H9 (cell line): ENCODE measurements at regions not wholly inside any gene's neighbourhood (a gene's known extent, or its start where the extent isn't known, plus 50 kb on each side); places are given as distances from the start of the nearest gene placed in this dataset.

Experiments
- DNase-seq: peaks from one replicate; pipeline ENCODE4 v3.0.0-alpha.2; 2017
- H2AFZ ChIP-seq: one replicate; pipeline ENCODE4 v1.6.1; 2013; ENCODE audit warnings: mild to moderate bottlenecking, low read length, control low read depth, moderate library complexity
- H2AK5ac ChIP-seq: 2 replicates; pipeline ENCODE4 v1.6.1; 2013; ENCODE audit warnings: low read length, control low read depth, mixed read lengths; ENCODE audit not compliant: insufficient read length
- H2BK120ac ChIP-seq: one replicate; pipeline ENCODE4 v1.6.1; 2013; ENCODE audit warnings: low read depth, mild to moderate bottlenecking, low read length, control low read depth, inconsistent platforms; ENCODE audit not compliant: poor library complexity, severe bottlenecking
- H2BK12ac ChIP-seq: 2 replicates; pipeline ENCODE4 v1.6.1; 2013; ENCODE audit warnings: low read length, control low read depth, mixed read lengths, low read depth; ENCODE audit not compliant: insufficient read length
- H2BK15ac ChIP-seq: 2 replicates; pipeline ENCODE4 v1.6.1; 2013; ENCODE audit warnings: low read depth, low read length, control low read depth
- H2BK20ac ChIP-seq: one replicate; pipeline ENCODE4 v1.6.1; 2013; ENCODE audit warnings: low read depth, mild to moderate bottlenecking, low read length, control low read depth, inconsistent platforms; ENCODE audit not compliant: poor library complexity, severe bottlenecking
- H2BK5ac ChIP-seq: 2 replicates; pipeline ENCODE4 v1.6.1; 2013; ENCODE audit warnings: low read length, control low read depth, mixed read lengths; ENCODE audit not compliant: insufficient read length
- H3K14ac ChIP-seq: 2 replicates; pipeline ENCODE4 v1.6.1; 2013; ENCODE audit warnings: low read length, control low read depth; ENCODE audit not compliant: insufficient read depth
- H3K18ac ChIP-seq: 2 replicates; pipeline ENCODE4 v1.6.1; 2013; ENCODE audit warnings: low read depth, mild to moderate bottlenecking, mixed read lengths, low read length, control low read depth; ENCODE audit not compliant: insufficient read length
- H3K23ac ChIP-seq: 2 replicates; pipeline ENCODE4 v1.6.1; 2013; ENCODE audit warnings: low read length, control low read depth, mixed read lengths, low read depth; ENCODE audit not compliant: insufficient read length
- H3K23me2 ChIP-seq: 2 replicates; pipeline ENCODE4 v1.6.1; 2013; ENCODE audit warnings: low read depth, mild to moderate bottlenecking, mixed read lengths, low read length, control low read depth; ENCODE audit not compliant: insufficient read length, poor library complexity, severe bottlenecking
- H3K27ac ChIP-seq: 2 replicates; pipeline ENCODE4 v1.5.1; 2013; ENCODE audit warnings: low read length, control low read depth, mixed read lengths, low read depth; ENCODE audit not compliant: insufficient read length
- H3K27me3 ChIP-seq: 2 replicates; pipeline ENCODE4 v1.6.1; 2013; ENCODE audit warnings: low read length, control low read depth, inconsistent platforms; ENCODE audit not compliant: insufficient read depth
- H3K4ac ChIP-seq: 2 replicates; pipeline ENCODE4 v1.6.1; 2013; ENCODE audit warnings: low read depth, mild to moderate bottlenecking, control low read depth, inconsistent platforms, low read length, moderate library complexity
- H3K4me1 ChIP-seq: 2 replicates; pipeline ENCODE4 v1.6.1; 2013; ENCODE audit warnings: low read length, control low read depth, inconsistent platforms; ENCODE audit not compliant: insufficient read depth
- H3K4me2 ChIP-seq: 2 replicates; pipeline ENCODE4 v1.6.1; 2013; ENCODE audit warnings: low read length, control low read depth, mixed read lengths; ENCODE audit not compliant: insufficient read length, insufficient read depth
- H3K56ac ChIP-seq: 2 replicates; pipeline ENCODE4 v1.6.1; 2013; ENCODE audit warnings: low read depth, mild to moderate bottlenecking, mixed read lengths, low read length, control low read depth; ENCODE audit not compliant: insufficient read length
- H3K79me1 ChIP-seq: 2 replicates; pipeline ENCODE4 v1.6.1; 2013; ENCODE audit warnings: low read depth, mild to moderate bottlenecking, moderate library complexity, low read length, control low read depth, inconsistent platforms; ENCODE audit not compliant: insufficient read depth, poor library complexity, severe bottlenecking
- H3K79me2 ChIP-seq: 2 replicates; pipeline ENCODE4 v1.6.1; 2013; ENCODE audit warnings: low read length, control low read depth, inconsistent platforms; ENCODE audit not compliant: insufficient read depth
- H3K9ac ChIP-seq: 2 replicates; pipeline ENCODE4 v1.6.1; 2013; ENCODE audit warnings: low read length, control low read depth, mixed read lengths; ENCODE audit not compliant: insufficient read length; ENCODE audit errors: extremely low read depth
- H3K9me3 ChIP-seq: one replicate; pipeline ENCODE4 v1.6.1; 2013; ENCODE audit warnings: low read depth, low read length, inconsistent platforms; ENCODE audit not compliant: control insufficient read depth
- H3T11ph ChIP-seq: one replicate; pipeline ENCODE4 v1.6.1; 2013; ENCODE audit warnings: mild to moderate bottlenecking, low read length, control low read depth, inconsistent platforms
- H4K20me1 ChIP-seq: one replicate; pipeline ENCODE4 v1.6.1; 2013; ENCODE audit not compliant: control insufficient read depth, insufficient read length, insufficient read depth
- H4K5ac ChIP-seq: 2 replicates; pipeline ENCODE4 v1.6.1; 2013; ENCODE audit warnings: low read depth, mild to moderate bottlenecking, mixed read lengths, low read length, control low read depth; ENCODE audit not compliant: insufficient read length
- H4K8ac ChIP-seq: replicated peaks from 2 replicates; pipeline ENCODE4 v1.6.1; 2013; ENCODE audit warnings: low read length, control low read depth, mixed read lengths, low read depth; ENCODE audit not compliant: insufficient read length
- H4K91ac ChIP-seq: 2 replicates; pipeline ENCODE4 v1.6.1; 2013; ENCODE audit warnings: low read depth, mild to moderate bottlenecking, moderate library complexity, mixed read lengths, low read length, control low read depth; ENCODE audit not compliant: insufficient read length
- H3K27ac Mint-ChIP-seq, 3 experiments: 2 replicates in 2 of 3; 3 replicates in 1 of 3; pipeline ENCODE4 v1.8.0; 2020 to 2021; ENCODE audit warnings: mixed read lengths in 3 of 3, mild to moderate bottlenecking in 1 of 3, moderate library complexity in 1 of 3
- H3K27me3 Mint-ChIP-seq: 2 replicates; pipeline ENCODE4 v1.8.0; 2021; ENCODE audit warnings: low read depth, mild to moderate bottlenecking, moderate library complexity, mixed read lengths
- H3K36me3 Mint-ChIP-seq, 3 experiments: 2 replicates in 2 of 3; 3 replicates in 1 of 3; pipeline ENCODE4 v1.8.0; 2020 to 2021; ENCODE audit warnings: low read depth in 3 of 3, mixed read lengths in 3 of 3; ENCODE audit not compliant: insufficient read depth in 1 of 3
- H3K4me1 Mint-ChIP-seq, 2 experiments: 2 replicates each; pipeline ENCODE4 v1.8.0; 2020; ENCODE audit warnings: mixed read lengths in 2 of 2
- H3K4me3 Mint-ChIP-seq, 2 experiments: 2 replicates in 1 of 2; 3 replicates in 1 of 2; pipeline ENCODE4 v1.8.0; 2020 to 2021; ENCODE audit warnings: mild to moderate bottlenecking in 2 of 2, mixed read lengths in 2 of 2, moderate library complexity in 1 of 2
- H3K9me3 Mint-ChIP-seq, 2 experiments: 2 replicates in 1 of 2; 3 replicates in 1 of 2; pipeline ENCODE4 v1.8.0; 2020; ENCODE audit warnings: mild to moderate bottlenecking in 2 of 2, mixed read lengths in 2 of 2, moderate library complexity in 1 of 2
- CTCF ChIP-seq: fragments of 200-600 bp; sonication (generic); conservative IDR thresholded peaks from 3 replicates; pipeline ENCODE4 v1.8.0; 2021; ENCODE audit warnings: antibody characterized with exemption, mild to moderate bottlenecking
- WGBS: extraction: QIAGEN DNeasy Blood & Tissue Kit; methylation state at CpG from one replicate; pipeline ENCODE4 v1.1.7; 2013; ENCODE audit warnings: missing lambda C conversion rate, low lambda C conversion rate, mixed read lengths; ENCODE audit not compliant: insufficient read length; ENCODE audit errors: extremely low coverage; 5-methylcytosine and 5-hydroxymethylcytosine counted together

DNA sequence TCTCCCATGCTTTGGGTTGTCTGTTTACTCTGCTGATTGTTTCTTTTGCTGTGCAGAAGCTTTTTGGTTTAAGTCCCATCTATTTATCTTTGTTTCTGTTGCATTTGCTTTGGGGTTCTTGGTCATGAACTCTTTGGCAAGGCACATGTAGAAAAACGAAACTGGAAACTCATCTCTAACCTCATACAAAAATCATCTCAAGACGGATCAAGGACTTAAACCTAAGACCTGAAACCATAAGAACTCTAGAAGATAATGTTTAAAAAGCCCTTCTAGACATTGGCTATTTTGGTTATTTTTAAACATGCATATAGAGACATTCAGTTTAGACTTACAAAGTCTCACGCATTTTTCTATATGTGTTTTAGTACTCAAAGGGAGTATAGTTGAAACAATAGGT is 1164.3 kb upstream of the GYPC start:
- H3K79me2 ChIP-seq: no peaks in the 10 kb centered on the region
- H2BK120ac ChIP-seq: no peak overlapping the region
- no peak overlapping the region for H3K9ac ChIP-seq
- no peak overlapping the region for H2BK5ac ChIP-seq
- H3K56ac ChIP-seq: no peak overlapping the region
- H3K4me1 ChIP-seq: no peaks in the 10 kb centered on the region
- H3K14ac ChIP-seq: no peak overlapping the region
- Mint-ChIP-seq H3K4me3 (no peak overlapping the region), H3K9me3 (peaks cover 6 to 14% of the 10 kb centered on the region in 2 experiments; a peak in 3 of 5 replicates), H3K27ac (no peak overlapping the region), H3K4me1 (no peaks in the 10 kb centered on the region), H3K27me3 (no peaks in the 10 kb centered on the region), H3K36me3 (peaks cover 0 to 9% (median 0%) of the 10 kb centered on the region in 3 experiments; a peak in 2 of 7 replicates)
- no peaks in the 10 kb centered on the region for H3K79me1 ChIP-seq
- H2AFZ ChIP-seq: no peak overlapping the region
- no peak overlapping the region for H2BK20ac ChIP-seq
- no peak overlapping the region for H2BK12ac ChIP-seq
- no peak for DNase-seq
- no peak overlapping the region for H2BK15ac ChIP-seq
- no peak overlapping the region for H3K23ac ChIP-seq
- H3K4ac ChIP-seq: no peak overlapping the region
- H4K5ac ChIP-seq: no peak overlapping the region
- no peak overlapping the region for H4K91ac ChIP-seq
- no peaks in the 10 kb centered on the region for H3K23me2 ChIP-seq
- no peak overlapping the region for H3K27ac ChIP-seq
- no peak overlapping the region for H4K8ac ChIP-seq
- TF ChIP-seq CTCF: no peak
- H3K9me3 ChIP-seq: no peaks in the 10 kb centered on the region
- no CpG with 5 or more reads among the region's 3 CpGs for WGBS
- no peak overlapping the region for H3K18ac ChIP-seq
- no peak overlapping the region for H2AK5ac ChIP-seq
- no peak overlapping the region for H3T11ph ChIP-seq
- no peaks in the 10 kb centered on the region for H3K27me3 ChIP-seq
- H4K20me1 ChIP-seq: no peaks in the 10 kb centered on the region
- H3K4me2 ChIP-seq: no peak overlapping the region
